ENCODE measurements at regions not wholly inside any gene's neighbourhood (a gene's known extent, or its start where the extent isn't known, plus 50 kb on each side); places are given as distances from the start of the nearest gene placed in this dataset.

GRCh38 chr9:25904701-25905100, 226.5 kb upstream of the TUSC1 start:
- ChIA-PET CTCF (ENCODE audit: partially characterized antibody) (no interaction called here), POLR2A (ENCODE audit: partially characterized antibody) (no interaction called here)
- Histone ChIP-seq H3K4ac (replicated peaks; ENCODE audit: insufficient read length, low read depth, low read length) (no peak overlapping the region), H3K18ac (ENCODE audit: extremely low read depth, low read length) (no peak overlapping the region), H4K5ac (ENCODE audit: insufficient read length, low read depth, low read length) (no peak overlapping the region), H3K27ac (ENCODE audit: low read depth, low read length) (no peak overlapping the region), H2BK5ac (ENCODE audit: low read depth, low read length) (no peak overlapping the region), H4K8ac (ENCODE audit: extremely low read depth, insufficient read depth, low read length) (no peak overlapping the region), H2AK5ac (ENCODE audit: low read depth, low read length) (no peak overlapping the region), H3K27me3 (replicated peaks in 1 of 4; ENCODE audit: control insufficient read depth in 3 of 4, extremely low read depth in 1 of 4, insufficient read depth in 3 of 4, low read length in 3 of 4) (0 out of 7 replicates have a peak, but pooled peaks cover 0 to 3% (median 0%) of the 10 kb centered on the region in 4 experiments), H3K4me2 (ENCODE audit: insufficient read depth in 1 of 2, low read depth in 2 of 2, low read length in 2 of 2) (no peak overlapping the region), H2BK20ac (ENCODE audit: low read length) (no peak overlapping the region), H3K56ac (replicated peaks; ENCODE audit: insufficient read length, low read depth, low read length) (no peak overlapping the region), H2AFZ (ENCODE audit: low read length) (no peak overlapping the region), H3K9ac (replicated peaks in 1 of 4; ENCODE audit: extremely low read depth in 1 of 4, low read depth in 3 of 4, low read length in 3 of 4) (no peak overlapping the region), H3K79me2 (ENCODE audit: control insufficient read depth in 1 of 2, insufficient read depth in 2 of 2, low read length in 2 of 2) (no peaks in the 10 kb centered on the region), H3K14ac (ENCODE audit: insufficient read length) (no peak overlapping the region), H4K20me1 (replicated peaks in 1 of 2; ENCODE audit: control insufficient read depth in 1 of 2, insufficient read depth in 2 of 2, low read length in 2 of 2) (no peaks in the 10 kb centered on the region), H3K23ac (ENCODE audit: insufficient read length) (no peak overlapping the region), H3K36me3 (ENCODE audit: control insufficient read depth in 2 of 4, insufficient read depth in 4 of 4, low read length in 3 of 4) (no peaks in the 10 kb centered on the region), H2BK15ac (ENCODE audit: low read length) (no peak overlapping the region), H3K4me3 (ENCODE audit: extremely low read depth in 1 of 4, insufficient read depth in 2 of 4, low read depth in 3 of 4, low read length in 4 of 4) (no peak overlapping the region), H2BK120ac (replicated peaks; ENCODE audit: low read depth, low read length) (no peak overlapping the region), H3K9me3 (ENCODE audit: insufficient read depth in 2 of 2, low read depth in 1 of 2, low read length in 1 of 2) (no peaks in the 10 kb centered on the region), H3K79me1 (ENCODE audit: low read depth, low read length) (no peaks in the 10 kb centered on the region), H2BK12ac (ENCODE audit: low read depth, low read length) (no peak overlapping the region), H3K4me1 (replicated peaks in 1 of 4; ENCODE audit: control insufficient read depth in 3 of 4, insufficient read depth in 4 of 4, low read length in 3 of 4) (no peaks in the 10 kb centered on the region), H3K23me2 (ENCODE audit: low read depth, low read length) (no peaks in the 10 kb centered on the region), H4K91ac (replicated peaks; ENCODE audit: insufficient read length, low read length) (no peak overlapping the region)
- 91% methylated on average over 1 of the region's 1 CpG; no CpG with 5 or more reads in 1 of the 2 experiments for WGBS, 2 experiments (ENCODE audit: extremely low coverage in 1 of 2, insufficient coverage in 1 of 2, insufficient read length in 1 of 2, insufficient replicate concordance in 2 of 2, low coverage in 1 of 2, low lambda C conversion rate in 2 of 2, missing lambda C conversion rate in 1 of 2)
- FAIRE-seq = no peak
- no peak for DNase-seq (ENCODE audit: low read depth in 1 of 2, low spot score in 2 of 2)
- no peak for TF ChIP-seq FOSL1 (IDR thresholded peaks at IDR 0.05; ENCODE audit: insufficient read depth, low read depth, low read length)
